Tongue (tissue), 1 donor: ENCODE measurements at regions not wholly inside any gene's neighbourhood (a gene's known extent, or its start where the extent isn't known, plus 50 kb on each side); places are given as distances from the start of the nearest gene placed in this dataset.
"Not testable (repeated sequence)": the region's sequence is repeated elsewhere in the genome, so short reads cannot be mapped to it uniquely, and the experiment has no call there.

Experiments
- DNase-seq: peaks from one replicate; pipeline ENCODE4 v3.0.0-alpha.2; 2015

DNA sequence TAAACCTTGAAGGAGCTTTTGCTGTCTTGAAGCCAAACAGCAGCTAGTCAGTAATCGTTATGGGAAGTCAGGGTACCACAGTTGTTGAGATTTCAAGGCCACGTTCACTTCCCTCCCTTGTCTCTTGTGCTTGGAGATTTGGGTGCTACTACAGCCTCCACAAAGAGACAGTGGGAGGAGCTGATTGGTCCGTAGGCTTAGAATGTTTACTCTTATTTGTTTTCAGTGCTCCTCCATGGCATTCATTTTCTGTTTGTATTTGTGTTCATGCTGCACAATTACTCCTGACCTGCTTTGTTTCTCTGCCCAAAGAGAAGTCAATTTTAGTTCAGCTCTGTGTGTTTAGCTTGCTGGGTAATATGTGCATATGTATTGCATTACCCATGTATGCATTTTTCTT, 147.7 kb downstream of the PRL start:
- DNase-seq, result peak; percentile 71

DNA sequence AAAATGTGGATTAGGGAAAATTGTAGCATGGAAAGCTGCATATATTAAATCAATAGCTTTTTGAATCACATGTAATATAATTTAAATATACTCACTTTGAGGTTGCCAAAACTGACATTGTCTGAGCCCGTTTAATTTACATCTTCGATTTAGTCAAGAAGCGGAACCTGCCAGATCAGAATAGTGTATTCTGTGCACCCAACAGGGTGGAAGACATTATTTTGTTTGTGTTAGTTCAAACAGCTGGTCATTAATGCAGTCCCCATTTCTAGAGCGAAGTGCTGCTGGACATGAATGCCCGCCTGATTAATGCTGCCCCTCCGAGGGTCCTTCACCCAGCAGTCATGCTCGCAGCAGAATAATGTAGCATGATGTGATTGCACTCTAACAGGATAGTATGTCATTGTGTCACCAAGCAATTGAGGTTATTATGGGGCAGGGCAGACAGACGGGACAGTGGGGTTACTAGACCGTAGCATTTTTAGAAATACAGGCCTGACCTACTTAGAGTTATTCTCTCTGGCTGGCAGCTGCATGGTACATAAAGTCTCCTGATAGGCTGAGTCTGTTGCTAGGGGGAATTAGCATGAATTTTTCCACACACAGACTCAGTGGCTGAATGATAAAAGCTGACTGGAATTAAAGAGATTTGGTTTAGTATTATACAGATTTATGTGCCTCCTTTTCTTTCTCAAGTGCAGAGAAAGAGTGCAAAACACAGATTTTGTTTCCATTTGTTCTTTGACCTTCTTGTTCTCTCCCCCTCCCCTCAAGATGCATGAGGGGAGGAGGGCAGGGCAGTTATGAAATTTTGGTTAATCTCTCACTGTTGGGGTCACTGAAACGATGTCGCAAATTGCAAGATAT, 147.1 kb downstream of the PRL start:
- DNase-seq, result peak; percentile 95

DNA sequence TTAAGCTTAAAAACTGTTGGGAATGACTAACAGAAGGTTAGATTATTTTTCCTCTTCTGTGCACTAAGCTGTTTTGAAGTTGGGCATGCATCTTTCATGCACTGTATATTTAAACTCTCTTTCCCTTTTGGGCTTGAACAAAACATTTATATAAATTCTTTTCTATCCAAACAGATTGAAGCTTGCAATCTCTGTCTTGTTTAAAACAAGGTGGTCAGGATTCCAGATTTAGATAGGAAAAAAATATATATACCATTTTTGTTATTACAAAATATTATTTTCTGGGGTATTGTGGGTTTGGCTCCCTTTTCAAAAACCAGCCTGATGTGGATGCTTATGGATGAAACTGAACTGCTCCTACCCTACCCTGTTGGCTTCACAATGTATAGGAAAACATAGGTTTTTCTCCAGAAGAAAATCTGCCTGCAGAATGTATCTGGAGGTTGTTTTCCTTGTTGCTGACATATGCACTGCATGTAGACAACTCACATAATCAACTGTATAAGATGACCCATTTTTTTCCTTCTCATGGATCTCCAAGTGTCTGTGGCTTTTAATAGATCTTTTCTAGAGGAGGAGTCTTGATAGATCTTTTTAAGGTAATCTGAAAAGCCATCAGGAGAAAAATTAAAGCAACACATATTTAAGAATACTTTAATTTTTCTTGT, 146.3 kb downstream of the PRL start:
- no peak for DNase-seq

DNA sequence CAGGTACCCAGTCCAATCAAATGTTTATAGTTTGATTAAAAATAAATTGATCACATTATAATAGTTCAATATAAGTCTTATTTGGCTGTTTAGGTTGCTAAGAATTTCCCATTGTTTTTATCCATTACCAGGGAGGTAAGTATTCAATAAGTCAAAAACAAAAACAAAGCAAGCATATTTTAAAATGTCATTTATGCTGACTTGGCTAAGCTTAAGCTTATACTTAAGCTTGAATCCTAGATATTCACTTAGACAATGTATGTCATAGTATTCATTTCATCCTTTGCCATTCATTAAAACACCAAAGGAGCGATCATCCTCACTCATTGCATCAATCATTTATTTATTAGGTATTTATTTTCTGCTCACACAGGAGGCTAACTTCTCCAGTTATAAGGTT, 144.9 kb downstream of the PRL start:
- DNase-seq, result no peak

DNA sequence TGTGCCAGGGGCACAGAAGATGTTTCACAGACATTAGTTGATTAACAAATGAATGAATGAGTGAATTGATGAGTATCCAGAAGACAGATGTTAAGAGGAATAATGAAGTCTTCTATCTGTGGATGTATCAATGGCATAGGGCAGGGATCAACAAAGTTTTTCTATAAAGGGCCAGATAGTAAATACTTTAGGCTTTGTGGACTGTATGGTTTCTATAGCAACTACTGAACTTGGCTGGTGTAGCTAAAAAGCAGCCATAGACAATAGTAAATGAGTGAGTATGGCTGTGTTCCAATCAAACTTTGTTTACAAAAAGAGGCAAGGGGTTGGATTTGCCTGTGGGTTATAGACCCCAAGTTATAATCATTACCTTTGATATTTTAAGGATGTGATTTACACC, 144.0 kb downstream of the PRL start:
- no peak for DNase-seq

- no peak for DNase-seq
Observed at GRCh38 chr6:22153384-22154158, 143.3 kb downstream of the PRL start.

DNA sequence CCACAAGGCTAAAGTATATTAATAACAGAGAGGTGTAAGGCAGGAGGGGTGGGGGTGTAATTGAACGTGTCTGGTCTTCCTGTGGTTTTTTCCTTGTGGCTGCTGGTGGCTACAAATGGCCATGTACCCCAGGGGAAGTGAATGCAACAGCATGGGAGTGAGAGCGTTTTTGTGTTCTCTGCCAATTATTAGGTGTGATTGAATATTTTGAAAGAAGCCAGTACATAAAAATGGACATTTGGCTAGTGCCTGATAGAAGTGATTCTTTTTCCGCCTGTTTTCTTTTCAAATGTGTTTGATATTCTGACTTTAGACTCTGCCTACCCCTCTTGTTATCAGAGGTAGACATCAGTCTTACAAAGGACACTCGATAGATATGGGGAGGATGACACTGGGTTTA, 141.3 kb downstream of the PRL start:
- no peak for DNase-seq

DNA sequence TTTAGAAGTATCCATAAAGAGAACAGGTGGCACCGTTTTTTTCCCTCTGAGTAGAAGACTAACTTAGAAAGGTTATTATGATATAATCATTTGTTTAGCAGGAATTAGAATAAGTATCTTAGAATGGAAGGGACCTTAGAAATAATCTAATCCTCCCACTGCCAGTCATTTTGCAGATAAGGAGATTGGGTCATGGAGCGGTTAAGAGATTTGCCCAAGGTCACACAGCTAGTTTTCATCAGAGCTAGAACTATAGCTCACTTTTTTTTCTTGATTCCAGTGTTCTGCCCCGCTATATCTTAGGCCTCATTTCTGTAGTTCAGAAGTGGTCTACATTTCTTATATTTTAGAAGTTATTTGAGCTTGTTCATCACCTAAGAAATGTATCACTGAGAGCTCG, 139.6 kb downstream of the PRL start:
- no peak for DNase-seq

DNA sequence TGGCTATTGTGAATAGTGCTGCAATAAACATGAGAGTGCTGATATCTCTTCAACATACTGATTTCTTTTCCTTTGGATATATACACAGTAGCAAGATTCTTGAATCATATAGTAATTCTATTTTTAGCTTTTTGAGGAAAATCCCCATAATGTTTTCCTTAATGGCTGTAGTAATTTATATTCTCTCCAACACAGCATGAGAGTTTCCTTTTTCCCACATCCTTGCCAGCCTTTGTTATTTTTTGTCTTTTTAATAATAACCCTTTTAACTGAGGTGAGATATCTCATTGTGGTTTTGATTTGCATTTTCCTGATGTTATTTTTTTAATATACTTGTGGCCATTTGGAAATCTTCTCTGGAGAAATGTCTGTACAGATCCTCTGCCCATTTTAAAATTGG, 132.6 kb downstream of the PRL start:
- DNase-seq, result no peak

GRCh38 chr6:22171006-22171405, 125.8 kb downstream of the PRL start:
- DNase-seq, result not testable (repeated sequence)

GRCh38 chr6:22171885-22172284, 125.0 kb downstream of the PRL start:
- DNase-seq, result not testable (repeated sequence)

DNA sequence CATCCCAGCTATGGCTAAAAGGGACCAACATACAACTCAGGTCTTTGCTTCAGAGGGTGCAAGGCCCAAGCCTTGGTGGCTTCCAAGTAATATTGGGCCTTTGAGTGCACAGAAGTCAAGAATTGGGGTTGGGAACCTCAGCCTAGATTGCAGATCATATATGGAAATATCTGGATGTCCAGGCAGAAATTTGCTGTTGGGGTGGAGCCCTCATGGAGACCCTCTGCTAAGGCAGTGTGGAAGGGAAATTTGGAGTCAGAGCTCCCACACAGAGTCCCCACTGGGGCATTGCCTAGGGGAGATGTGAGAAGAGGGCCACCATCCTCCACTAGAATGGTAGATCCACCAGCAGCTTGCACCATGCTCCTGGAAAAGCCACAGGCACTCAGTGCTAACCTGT, 123.5 kb downstream of the PRL start:
- no peak for DNase-seq

GRCh38 chr6:22180250-22180649, 116.6 kb downstream of the PRL start:
- not testable (repeated sequence) for DNase-seq

DNA sequence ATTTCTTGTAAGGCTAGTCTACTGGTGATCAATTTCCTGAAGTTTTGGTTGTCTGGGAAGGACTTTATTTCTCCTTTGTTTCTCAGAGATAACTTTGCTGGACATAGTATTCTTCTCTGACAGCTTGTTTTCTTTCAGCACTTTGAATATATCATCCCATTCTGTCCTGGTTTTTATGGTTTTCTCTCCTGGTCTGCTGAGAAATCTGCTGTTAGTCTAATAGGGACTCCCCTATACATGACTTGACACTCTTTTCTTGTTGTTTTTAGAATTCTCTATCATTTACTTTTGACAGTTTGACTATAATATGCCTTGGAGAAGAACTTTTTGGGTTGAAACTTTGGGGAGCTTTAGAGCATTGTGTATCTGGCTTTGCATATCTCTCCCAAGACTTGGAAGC, 112.5 kb downstream of the PRL start:
- no peak for DNase-seq

DNA sequence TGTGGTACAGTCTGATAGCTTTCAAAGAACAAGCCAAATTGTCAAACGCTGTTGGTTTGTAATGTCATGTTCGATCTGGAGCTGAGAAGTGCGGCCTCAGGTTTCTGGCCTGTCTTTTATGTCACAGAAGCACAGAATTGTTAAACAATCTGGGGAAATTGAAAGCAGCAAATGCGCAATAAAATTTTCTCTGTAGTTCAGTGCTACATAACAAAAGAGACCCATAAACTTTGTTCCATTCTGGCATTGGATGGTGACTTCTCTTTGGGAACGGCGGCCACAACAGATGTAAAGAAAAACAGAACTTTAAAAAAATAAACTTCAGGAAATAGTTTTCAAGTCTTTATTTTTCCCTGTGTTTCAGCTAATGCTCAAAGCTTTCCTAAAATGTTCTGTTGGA, 106.9 kb downstream of the PRL start:
- no peak for DNase-seq

DNA sequence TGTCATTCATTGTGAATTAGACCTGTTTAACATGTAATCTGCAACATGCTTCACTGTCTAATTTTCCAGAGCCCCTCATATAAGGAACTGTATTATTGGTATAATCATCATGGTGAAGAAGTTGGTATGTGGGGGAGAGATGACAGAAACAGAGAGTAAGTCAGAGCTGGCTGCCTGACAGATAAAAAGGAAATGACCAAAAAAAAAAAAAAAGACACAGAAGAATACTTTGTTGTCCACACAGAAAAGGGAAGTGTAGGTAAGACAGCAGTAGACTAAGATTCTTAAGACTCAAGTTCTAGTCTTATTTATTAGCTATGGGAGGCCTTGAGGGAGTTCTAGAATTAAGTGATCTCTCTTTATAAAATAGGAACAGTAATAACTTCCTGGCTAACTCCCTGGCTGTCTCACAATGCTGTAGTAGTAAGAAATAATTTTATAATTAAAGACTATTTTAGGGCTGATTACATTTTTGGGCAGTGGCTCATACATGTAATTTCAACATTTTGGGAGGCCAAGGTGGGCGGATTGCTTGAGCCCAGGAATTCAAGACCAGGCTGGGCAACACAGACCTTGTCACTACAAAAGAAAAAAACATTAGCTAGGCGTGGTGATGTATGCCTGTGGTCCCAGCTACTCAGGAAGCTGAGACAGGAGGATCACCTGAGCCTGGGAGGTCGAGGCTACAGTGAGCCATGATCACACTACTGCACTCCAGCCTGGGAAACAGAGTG, 102.5 kb downstream of the PRL start:
- no peak for DNase-seq

- DNase-seq, result no peak
Observed at GRCh38 chr6:22199771-22200170, 97.1 kb downstream of the PRL start.

GRCh38 chr6:22204153-22204552, 92.7 kb downstream of the PRL start:
- DNase-seq, result no peak

DNA sequence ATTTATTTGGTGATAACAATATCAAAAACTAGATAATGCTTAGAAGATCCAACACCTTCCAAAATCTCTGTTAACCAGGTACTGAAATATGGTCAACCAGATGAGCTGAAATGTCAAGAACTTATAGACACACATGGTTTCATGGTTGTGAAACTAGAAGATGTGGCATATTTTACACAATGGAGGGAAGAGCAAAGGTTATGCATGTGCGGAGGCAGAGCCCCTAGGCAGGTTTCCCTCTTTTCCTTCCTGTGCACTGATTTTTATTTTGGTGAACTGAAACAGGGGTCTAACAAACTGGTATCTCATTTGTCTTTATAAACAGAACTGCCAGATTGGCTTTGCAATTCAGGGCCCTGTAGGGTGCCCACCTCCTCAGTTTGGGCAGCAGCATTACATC, 91.6 kb downstream of the PRL start:
- no peak for DNase-seq

GRCh38 chr6:22206106-22206505, 90.7 kb downstream of the PRL start:
- DNase-seq, result no peak

DNA sequence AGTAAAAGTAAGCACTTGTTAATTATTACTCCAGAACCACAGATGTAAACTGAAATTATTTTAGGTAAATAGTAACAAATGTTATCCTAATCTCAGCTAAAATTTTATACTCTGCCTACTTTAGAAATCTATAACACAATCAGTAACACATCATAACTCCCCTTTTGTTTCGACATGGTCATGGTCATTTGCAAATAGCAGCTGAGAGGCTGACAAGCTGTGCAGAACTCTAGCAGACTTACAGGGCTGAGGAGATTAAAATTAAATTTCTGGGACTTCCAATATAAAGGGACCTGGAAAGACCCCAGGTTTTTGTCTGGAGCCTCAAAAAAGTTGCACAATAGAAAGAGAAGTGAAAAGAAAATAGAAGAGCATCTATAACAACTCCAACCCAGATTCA, 88.8 kb downstream of the PRL start:
- DNase-seq, result peak; percentile 54

GRCh38 chr6:22214314-22214713, 82.5 kb downstream of the PRL start:
- DNase-seq, result no peak
